Right atrium auricular region (tissue), 2 donors: ENCODE measurements at regions not wholly inside any gene's neighbourhood (a gene's known extent, or its start where the extent isn't known, plus 50 kb on each side); places are given as distances from the start of the nearest gene placed in this dataset.

Experiments
- DNase-seq: peaks from one replicate; pipeline ENCODE4 v3.0.0-alpha.2; 2019; ENCODE audit warnings: low spot score
- H3K27ac ChIP-seq, 2 donors: fragments of 200-600 bp; sonication (generic); 1 replicate in 1 of 2; 2 replicates in 1 of 2; pipeline ENCODE4 v1.5.1; 2016 to 2019
- H3K27me3 ChIP-seq, 2 donors: fragments of 200-600 bp; sonication (generic); one replicate each; pipeline versions ENCODE4 v1.5.1 to v1.6.0; 2017 to 2019
- H3K36me3 ChIP-seq: fragments of 200-600 bp; sonication (generic); one replicate; pipeline ENCODE4 v1.5.1; 2016
- H3K4me1 ChIP-seq, 2 donors: fragments of 200-600 bp; sonication (generic); one replicate each; pipeline versions ENCODE4 v1.5.1 to v1.6.0; 2017 to 2019
- H3K4me3 ChIP-seq, 2 donors: fragments of 200-600 bp; sonication (generic); 1 replicate in 1 of 2; 2 replicates in 1 of 2; pipeline ENCODE4 v1.5.1; 2017 to 2019; ENCODE audit warnings: mild to moderate bottlenecking in 1 of 2, moderate library complexity in 1 of 2
- H3K9me3 ChIP-seq, 2 donors: fragments of 200-600 bp; sonication (generic); one replicate each; pipeline ENCODE4 v1.5.1; 2019
- CTCF ChIP-seq, 2 donors: fragments of 200-600 bp; sonication (generic); IDR thresholded peaks; one replicate each; pipeline ENCODE4 v1.5.1; 2019; ENCODE audit warnings: antibody characterized with exemption in 2 of 2

DNA sequence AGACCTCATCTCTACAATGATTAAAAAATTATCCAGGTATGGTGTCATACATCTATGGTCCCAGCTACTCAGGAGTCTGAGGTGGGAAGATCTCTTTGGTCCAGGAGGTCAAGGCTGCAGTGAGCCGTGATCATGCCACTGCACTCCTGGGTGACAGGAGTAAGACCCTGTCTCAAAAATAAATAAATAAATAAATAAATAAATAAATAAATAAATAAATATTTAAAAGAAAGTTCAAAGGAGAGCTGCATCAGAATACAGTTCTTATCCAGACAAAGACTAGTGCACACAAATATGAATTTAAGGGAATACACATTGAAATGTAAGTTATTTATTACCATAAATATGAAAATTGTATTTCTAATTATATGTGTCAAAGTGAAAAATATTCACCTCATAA lies 624.9 kb downstream of the SLITRK6 start:
- H3K27me3 ChIP-seq, result no peaks in the 10 kb centered on the region
- no peak for DNase-seq
- no peak overlapping the region for H3K4me3 ChIP-seq
- no peak for TF ChIP-seq CTCF (IDR thresholded peaks at IDR 0.05)
- no peaks in the 10 kb centered on the region for H3K36me3 ChIP-seq
- no peaks in the 10 kb centered on the region for H3K9me3 ChIP-seq
- H3K4me1 ChIP-seq, result no peaks in the 10 kb centered on the region
- H3K27ac ChIP-seq, result no peak overlapping the region

DNA sequence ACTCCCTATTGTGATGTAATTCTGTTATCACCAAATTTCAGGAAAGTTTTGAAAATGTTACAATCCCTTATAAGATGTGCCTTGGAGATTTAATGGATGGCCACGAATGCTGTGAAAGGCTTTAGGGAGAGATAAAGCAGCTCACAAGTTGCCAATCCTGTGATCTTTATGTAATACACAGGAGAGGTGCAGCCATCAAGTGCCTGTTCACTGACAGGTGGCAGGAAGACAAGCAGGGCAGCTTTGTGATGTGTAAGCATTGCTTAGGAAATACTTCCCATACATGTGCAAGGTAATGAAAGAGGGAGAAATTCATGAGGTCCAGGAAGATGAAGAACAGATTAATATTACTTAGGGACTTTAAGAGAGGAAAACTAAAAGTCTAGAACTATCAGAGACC lies 628.8 kb downstream of the SLITRK6 start:
- DNase-seq, result no peak
- Histone ChIP-seq H3K36me3 (no peaks in the 10 kb centered on the region), H3K4me3 (no peak overlapping the region), H3K27ac (no peak overlapping the region), H3K9me3 (no peaks in the 10 kb centered on the region), H3K4me1 (no peaks in the 10 kb centered on the region), H3K27me3 (no peaks in the 10 kb centered on the region)
- no peak for TF ChIP-seq CTCF (IDR thresholded peaks at IDR 0.05)

DNA sequence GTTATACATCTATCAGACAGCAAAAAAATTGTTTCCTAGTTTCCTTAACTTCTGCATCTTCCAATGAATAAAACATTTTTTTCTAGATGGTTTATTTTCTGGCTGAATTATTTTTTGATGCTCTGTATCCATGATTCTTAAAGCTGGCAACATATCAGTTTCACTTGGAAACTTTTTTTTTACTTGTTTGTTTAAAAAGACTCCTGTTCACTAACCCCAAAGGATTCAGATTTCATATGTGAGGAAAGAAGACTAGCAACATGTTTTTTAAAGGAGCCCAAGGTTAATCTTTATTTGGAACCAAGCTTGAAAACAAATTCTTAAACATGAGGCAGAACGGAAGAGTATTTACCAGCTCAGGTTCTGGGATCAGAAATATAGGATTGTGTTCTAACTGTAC lies 632.3 kb downstream of the SLITRK6 start:
- no peaks in the 10 kb centered on the region for H3K4me1 ChIP-seq
- H3K27me3 ChIP-seq, result no peaks in the 10 kb centered on the region
- DNase-seq, result no peak
- no peak overlapping the region for H3K27ac ChIP-seq
- no peak for TF ChIP-seq CTCF (IDR thresholded peaks at IDR 0.05)
- no peaks in the 10 kb centered on the region for H3K36me3 ChIP-seq
- no peak overlapping the region for H3K4me3 ChIP-seq
- H3K9me3 ChIP-seq, result no peaks in the 10 kb centered on the region

DNA sequence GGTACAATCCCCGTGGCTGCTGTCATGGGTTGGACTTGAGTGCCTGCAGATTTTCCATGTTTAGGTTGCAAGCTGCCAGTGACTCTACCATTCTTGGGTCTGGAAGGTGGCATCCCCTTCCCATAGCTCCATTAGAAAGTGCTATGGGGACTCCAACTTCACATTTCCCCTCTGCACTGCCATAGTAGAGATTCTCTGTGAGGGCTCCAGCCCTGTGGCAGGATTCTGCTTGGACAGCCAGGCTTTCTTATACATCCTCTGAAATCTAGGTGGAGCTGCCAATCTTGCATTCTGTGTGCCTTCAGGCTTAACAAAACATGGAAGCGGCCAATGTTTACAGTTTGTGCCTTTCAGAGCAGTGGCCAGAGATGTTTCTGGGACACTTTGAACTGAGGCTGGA lies 636.2 kb downstream of the SLITRK6 start:
- Histone ChIP-seq H3K27ac (no peak overlapping the region), H3K4me3 (no peak overlapping the region), H3K9me3 (no peaks in the 10 kb centered on the region), H3K4me1 (no peaks in the 10 kb centered on the region), H3K36me3 (no peaks in the 10 kb centered on the region), H3K27me3 (no peaks in the 10 kb centered on the region)
- no peak for DNase-seq
- no peak for TF ChIP-seq CTCF (IDR thresholded peaks at IDR 0.05)

DNA sequence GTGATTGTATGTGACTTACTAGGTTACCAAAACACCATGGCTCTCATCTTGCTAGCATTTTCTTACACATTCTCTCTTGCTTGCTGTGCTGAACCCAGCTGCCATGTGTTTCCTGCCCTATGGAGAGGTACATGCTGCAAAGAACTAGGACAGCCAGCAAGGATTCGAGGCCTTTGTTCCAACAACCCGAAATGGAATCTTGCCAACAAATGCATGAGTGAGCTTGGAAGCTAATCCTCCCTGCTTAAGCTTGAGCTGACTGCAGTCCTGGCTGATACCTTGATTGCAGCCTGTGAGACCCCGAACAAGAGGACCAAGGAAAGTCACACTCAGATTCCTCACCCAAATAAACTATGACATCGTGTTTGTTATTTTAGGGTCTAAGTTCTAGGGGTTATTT lies 651.2 kb downstream of the SLITRK6 start:
- Histone ChIP-seq H3K9me3 (no peaks in the 10 kb centered on the region), H3K4me3 (no peak overlapping the region), H3K27ac (no peak overlapping the region), H3K36me3 (no peaks in the 10 kb centered on the region), H3K27me3 (peaks cover 0 to 2% of the 10 kb centered on the region in 2 donors), H3K4me1 (no peaks in the 10 kb centered on the region)
- DNase-seq, result no peak
- no peak for TF ChIP-seq CTCF (IDR thresholded peaks at IDR 0.05)

DNA sequence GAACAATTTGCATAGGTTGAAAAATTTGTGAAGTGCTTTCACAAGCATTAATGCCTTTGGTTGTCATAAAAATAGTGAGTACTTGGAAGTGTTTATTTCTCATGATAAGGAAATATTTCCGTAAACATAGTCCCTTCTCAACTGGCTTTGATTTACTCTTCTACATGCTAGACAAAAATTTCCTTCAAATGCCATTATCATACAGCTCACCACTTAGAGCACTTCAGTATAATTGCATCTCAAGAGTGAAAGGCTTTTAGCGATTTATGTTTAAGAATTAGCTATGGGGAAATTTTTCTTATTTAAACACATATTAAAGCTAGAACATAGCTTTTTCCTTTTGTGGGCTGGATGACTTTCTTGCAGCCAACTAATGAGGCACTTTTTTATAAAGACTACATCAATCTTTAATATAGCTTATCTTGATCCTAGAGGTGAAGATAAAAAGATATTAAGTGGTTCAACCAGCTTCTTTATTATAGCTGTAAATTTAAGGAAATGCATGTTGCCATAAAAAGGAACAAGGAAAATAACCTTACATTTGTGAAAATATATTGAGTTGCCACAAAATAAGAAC lies 656.8 kb downstream of the SLITRK6 start:
- Histone ChIP-seq H3K9me3 (no peaks in the 10 kb centered on the region), H3K36me3 (no peaks in the 10 kb centered on the region), H3K4me3 (no peak overlapping the region), H3K27ac (no peak overlapping the region), H3K27me3 (no peaks in the 10 kb centered on the region), H3K4me1 (no peaks in the 10 kb centered on the region)
- no peak for TF ChIP-seq CTCF (IDR thresholded peaks at IDR 0.05)
- no peak for DNase-seq
